HG02588 (cell line): ENCODE measurements at regions not wholly inside any gene's neighbourhood (a gene's known extent, or its start where the extent isn't known, plus 50 kb on each side); places are given as distances from the start of the nearest gene placed in this dataset.
"Not testable (repeated sequence)": the region's sequence is repeated elsewhere in the genome, so short reads cannot be mapped to it uniquely, and the experiment has no call there.

ENCODE experiments used
- ATAC-seq: cut with Tn5 transposase; IDR thresholded peaks from one replicate; pipeline ENCODE4 v1.9.1; 2021; ENCODE audit warnings: mild to moderate bottlenecking, moderate library complexity; ENCODE audit not compliant: unreplicated experiment

GRCh38 chr3:159038405-159038804, 236.6 kb downstream of the MFSD1 start:
- no peak for ATAC-seq

DNA sequence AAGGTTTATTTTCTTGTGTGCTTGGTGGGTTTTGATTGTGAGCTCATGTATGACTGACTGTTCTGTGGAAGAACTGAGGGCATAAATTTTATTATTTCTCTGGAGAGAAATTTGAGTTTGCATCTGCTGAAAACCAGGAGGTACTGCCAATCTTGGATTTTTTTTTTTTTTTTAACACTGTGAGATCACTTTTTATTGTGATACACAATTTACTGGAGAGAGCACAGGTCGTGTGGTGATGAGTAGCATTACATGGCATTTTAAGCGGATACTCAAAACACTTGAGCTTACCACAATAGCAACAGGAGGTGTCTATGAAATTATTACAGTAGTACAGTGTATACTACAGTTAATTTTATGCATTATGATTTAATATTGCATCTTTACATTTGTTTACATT, 237.4 kb downstream of the MFSD1 start:
- no peak for ATAC-seq

DNA sequence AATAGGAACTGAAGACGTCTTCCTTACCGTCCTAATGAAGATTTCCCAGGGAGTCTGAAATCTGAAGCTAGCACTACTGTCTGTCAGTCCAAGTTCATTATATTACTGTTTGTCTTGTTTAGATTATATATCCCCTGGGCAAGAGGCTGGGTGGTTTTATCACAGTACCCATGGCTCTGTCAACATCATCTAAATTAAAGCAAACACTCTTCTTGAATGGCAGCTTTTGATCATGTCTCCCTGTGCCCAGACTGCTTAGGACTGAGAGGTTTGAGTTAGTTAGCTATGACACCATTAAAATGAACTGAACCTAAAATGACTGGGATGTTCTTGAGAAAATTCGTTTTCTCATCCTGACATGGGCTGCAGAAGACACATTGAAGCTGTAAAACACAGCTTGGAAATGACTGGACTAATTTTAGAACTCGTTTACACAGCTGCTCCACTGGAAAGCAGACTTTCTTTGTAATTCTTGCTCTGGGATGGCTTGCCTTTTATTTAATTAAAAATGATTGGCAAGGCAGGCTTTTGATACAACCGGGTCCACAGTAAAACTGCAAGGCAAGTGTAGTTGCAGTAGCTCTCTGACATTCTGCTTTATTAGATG, 243.5 kb downstream of the MFSD1 start:
- no peak for ATAC-seq

DNA sequence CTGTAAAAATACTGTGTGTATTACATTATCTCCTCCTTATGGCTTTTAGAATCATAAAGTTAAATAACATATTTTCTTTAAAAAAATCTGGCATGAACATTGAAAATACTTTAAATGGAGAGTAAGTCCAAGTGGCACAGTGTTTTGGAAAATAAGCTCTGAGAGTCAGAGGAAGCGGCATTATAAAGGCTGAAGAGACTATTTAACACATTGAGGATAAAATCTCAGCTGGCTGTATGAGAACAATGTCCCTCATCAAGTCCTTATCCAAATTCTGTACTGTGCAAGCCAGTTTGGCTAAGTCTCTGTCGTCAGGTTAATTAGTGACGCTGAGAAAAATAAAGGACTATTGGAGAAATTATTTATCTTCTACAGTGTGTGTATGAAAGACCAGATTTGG, 245.5 kb downstream of the MFSD1 start:
- no peak for ATAC-seq

DNA sequence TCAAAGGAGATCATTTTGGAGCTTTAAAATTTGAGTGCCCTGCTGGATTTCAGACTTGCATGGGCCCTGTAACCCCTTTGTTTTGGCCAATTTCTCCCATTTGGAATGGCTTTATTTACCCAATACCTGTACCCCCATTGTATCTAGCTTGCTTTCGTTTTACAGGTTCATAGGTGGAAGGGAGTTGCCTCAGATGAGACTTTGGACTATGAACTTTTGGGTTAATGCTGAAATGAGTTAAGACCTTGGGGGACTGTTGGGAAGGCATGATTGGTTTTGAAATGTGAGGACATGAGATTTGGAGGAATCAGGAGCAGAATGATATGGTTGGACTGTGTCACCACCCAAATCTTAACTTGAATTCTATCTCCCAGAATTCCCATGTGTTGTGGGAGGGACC, 250.6 kb downstream of the MFSD1 start:
- not testable (repeated sequence) for ATAC-seq

DNA sequence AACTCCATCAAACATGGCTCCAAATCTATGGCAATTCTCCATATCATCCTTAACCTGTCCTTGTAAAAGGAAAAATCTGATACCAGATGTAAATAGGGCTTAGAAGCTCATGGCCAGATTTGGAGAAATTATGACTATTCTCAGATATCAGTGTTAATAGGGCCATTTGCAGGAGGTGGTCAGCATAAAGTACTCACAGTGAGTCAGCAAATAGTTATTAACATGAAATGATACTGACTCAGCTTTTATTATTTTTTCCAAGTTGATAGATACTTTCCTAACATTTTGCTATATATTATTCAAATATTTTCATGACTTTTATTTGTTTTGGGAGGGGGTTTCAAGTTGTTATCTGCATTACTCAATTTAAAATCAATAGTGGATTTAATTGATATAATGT, 255.8 kb downstream of the MFSD1 start:
- no peak for ATAC-seq

DNA sequence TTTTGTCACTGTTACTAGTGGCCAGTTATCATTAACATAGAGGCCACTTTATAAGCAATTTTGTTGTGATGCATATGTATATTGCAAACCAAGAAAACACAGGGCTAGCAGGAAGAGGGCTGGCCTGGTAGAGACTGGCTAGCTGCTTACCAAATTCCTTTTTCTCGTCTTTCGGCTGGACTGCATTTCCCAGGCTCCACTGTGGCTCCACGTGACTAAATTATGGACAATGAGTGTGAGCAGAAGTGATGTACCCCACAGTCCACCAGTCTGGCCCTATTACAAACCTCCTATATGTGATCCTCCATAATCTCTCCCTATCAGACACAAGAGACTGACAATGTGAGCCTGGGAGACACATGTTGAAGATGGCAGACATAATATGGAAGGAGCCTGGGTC, 257.0 kb downstream of the MFSD1 start:
- ATAC-seq, result no peak

- no peak for ATAC-seq
Observed at GRCh38 chr3:159059395-159059794, 257.5 kb downstream of the MFSD1 start.

- peak; percentile 49 for ATAC-seq
Observed at GRCh38 chr3:159062734-159063410, 261.0 kb downstream of the MFSD1 start.

GRCh38 chr3:159069091-159069490, 267.2 kb downstream of the MFSD1 start, which contains the start of gene IQCJ:
TSS of gene IQCJ (plus strand) at chr3:159069319.
- ATAC-seq, result no peak

DNA sequence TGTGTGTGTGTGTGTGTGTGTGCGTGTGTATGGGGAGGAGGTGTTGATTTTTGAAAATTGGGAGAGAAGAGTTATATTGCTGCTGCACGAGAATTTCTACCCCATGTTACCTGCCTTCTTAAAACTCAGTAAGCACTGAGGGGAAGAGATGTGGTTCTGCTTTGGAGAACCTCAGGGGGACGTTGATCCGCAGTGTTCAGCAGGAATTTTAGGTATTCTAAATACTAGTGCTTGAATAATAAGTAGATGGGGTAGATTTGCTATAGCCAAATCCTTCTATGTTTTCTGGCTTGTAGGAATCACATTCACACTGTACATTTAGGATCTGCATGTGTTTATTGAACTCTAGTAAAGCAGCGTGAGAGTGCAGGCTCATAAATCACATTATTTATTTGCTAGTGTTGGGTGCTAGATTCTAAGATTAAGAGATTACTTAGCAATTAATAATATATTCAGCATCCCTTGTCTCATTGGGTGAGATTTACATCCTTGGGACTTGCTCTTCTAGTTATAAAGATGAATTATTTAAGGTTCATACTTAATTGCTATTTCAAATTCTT, 268.1 kb downstream of the MFSD1 start:
- ATAC-seq, result no peak

DNA sequence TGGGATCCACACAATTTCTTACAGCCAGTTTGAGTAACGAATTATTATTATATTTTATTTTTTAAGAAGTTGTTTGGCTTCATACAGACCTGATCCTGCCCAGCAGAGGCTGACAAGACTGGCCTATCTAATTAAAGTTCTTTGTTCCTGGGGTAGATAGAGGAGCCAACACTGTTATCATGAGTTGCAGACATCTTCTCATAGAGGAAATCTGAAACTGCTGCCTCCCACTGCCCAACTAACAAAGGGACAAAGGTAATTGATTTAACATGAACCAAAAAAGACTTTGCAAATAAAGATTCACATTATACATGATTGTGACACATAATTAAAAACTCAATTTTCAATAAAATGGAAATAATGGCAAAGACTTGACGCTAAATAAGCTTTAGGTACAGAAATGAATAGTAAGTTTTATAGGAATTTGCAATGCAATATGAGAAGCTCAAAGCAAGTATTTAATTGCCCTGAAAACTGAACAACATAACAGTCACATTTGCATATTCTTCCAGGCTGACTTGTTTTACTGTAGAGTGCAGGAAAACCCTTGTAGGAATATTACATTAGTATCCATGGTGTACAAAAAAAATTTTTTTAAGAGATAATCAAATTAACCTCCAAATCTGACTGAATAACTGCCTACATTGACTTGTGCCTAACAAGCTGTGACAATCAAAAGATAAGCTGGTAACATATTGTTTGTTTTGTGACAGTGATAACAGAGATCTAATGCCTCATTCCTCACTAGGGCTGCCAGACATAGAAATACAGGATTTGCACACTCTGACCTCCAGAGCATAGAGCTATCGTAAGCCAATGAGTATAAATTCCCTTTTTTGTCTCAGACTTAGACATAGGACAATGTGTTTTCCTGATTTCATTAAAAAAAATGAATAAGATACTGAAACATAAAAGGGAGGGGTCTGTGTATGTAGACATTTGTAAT, 273.2 kb downstream of the MFSD1 start:
- no peak for ATAC-seq

- no peak for ATAC-seq
Observed at GRCh38 chr3:159077860-159078259, 276.0 kb downstream of the MFSD1 start.

- no peak for ATAC-seq
Observed at GRCh38 chr3:159080256-159080655, 278.4 kb downstream of the MFSD1 start.

GRCh38 chr3:159080821-159081220, 279.0 kb downstream of the MFSD1 start:
- no peak for ATAC-seq

DNA sequence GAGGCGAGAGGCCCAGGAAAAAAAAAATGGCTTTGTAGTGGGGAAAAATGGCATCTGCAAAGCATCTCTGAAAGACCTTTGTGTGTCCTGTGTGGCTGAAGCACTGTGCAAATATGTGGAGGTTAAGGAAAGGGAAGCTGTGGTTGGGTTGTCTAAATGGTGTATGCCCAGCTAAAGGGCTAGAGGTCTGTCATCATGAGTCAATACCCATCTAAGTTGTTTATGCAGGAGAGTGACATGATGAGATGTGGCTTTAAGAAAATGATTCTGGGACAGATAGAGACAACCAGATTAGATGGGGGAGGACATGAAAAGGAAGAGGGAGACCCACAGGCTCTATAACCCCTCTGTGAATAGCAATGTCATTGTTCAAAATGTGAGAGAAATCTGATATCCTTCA, 280.7 kb downstream of the MFSD1 start:
- ATAC-seq, result no peak

- no peak for ATAC-seq
Observed at GRCh38 chr3:159091936-159092335, 290.1 kb downstream of the MFSD1 start.

- ATAC-seq, result no peak
Observed at GRCh38 chr3:159102001-159102400, 300.1 kb downstream of the MFSD1 start.

GRCh38 chr3:159112724-159113123, 310.9 kb downstream of the MFSD1 start:
- no peak for ATAC-seq

DNA sequence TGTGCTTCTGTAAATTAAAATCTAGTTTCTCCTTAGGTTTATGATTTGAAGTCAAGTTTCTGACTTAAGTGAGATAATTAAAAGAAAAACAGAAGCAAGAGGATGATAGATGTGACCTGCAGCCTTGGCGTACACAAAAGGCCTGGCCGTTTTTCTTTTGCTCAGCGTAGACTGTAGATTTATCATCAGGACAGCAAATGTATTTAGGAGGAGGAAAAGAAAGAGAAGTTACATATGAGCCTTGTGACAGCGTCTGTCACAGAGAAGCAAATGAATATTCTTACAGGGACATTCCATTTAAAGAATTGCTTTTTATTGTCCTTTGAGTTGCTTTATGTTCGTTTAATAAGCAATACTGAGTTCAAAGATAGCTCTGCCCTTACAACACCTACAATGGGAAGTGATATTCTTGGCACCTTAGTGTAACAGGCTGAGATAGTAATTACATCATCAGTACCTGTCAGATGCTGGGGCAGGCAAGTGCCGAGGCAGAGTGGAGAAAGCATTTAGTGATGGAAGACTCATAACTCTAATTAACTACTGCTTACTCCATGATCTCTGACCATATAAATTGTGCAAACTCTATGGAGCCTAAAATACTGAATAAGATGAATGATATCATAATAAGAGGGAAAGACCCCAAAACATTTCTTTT, 311.5 kb downstream of the MFSD1 start:
- no peak for ATAC-seq

GRCh38 chr3:159114582-159114981, 312.7 kb downstream of the MFSD1 start:
- ATAC-seq, result no peak
